GM21825 (cell line): ENCODE measurements at regions not wholly inside any gene's neighbourhood (a gene's known extent, or its start where the extent isn't known, plus 50 kb on each side); places are given as distances from the start of the nearest gene placed in this dataset.

Source experiments
- ATAC-seq: cut with Tn5 transposase; IDR thresholded peaks from one replicate; pipeline ENCODE4 v1.9.1; 2021; ENCODE audit warnings: mild to moderate bottlenecking, moderate library complexity; ENCODE audit not compliant: unreplicated experiment

DNA sequence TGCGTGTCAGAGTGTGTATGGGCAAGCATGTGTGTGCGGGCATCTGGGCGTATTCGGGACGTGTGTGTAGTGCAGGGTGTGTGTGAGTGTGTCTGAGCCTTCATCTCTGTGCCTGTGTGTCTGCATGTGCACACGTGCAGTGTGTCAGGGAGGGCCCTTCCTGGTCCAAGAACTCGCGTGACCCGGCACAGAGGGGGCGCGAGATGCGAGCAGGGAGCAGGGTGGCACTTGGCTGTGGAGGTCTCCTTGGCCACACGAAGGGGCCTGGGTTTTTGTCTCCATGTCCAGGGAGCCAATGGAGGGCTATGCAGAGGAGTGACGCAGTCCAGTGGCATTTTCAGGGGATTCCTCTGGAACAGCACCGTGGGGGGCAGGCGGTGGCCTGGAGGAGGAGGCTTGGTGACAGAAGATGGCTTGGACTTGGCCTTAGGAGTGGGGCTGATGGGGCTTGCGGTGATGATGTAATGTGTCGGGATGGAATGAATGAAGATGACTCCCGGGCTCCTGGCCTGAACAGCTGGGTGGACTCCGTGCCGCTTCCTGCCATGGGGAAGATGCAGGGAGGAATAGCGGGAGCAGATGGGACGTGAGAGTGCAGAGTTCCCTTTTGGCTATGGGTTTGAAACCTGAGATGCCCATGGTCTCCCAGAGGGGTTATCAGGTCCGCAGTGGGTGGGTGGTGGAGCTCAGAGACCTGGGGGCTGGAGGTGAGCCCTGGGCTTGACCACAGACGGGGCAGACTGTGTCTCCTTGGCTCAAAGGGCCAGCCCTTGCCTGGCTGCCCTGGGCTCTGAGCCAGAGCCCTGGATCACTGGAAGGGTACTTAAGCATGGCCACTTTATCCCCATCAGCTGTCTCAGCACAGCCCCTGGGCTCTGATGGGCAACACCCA is 208.3 kb downstream of the PHETA1 start:
- ATAC-seq: no peak

DNA sequence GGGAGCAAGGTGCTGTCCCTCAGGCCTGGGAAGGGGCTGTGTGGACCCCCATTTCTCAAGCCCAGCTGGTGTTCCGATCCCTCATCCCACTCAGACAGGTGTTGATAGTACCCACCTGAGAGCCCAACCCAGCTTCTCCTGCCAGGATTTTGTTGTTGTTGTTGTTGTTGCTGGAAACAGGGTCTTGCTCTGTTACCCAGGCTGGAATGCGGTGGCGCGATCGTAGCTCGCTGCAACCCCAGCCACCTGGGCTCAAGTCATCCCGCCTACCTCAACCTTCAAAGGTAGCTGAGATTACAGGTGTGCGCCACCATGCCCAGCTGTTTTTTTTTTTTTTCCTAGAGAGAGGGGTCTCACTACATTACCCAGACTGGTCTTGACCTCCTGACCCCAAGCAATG is 209.9 kb downstream of the PHETA1 start:
- ATAC-seq: no peak

DNA sequence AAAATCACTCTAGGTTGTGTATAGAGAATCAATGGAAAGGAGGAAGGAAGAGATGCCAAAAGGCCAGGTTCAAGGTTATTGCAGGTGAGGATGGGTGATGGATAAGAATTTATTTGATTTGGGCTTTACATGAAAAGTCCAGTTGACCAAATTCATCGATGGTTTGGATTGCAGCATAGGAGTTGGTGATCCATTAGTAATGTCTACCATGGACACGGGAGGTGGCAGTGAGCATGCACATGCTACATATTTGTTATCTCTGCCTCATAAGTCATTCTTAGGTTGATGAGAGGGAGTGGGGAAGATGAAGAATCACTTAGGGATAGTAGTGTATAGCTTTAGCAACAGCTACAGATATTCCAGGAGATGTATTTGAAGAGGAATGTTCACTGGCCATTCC is 211.4 kb downstream of the PHETA1 start:
- ATAC-seq: no peak

DNA sequence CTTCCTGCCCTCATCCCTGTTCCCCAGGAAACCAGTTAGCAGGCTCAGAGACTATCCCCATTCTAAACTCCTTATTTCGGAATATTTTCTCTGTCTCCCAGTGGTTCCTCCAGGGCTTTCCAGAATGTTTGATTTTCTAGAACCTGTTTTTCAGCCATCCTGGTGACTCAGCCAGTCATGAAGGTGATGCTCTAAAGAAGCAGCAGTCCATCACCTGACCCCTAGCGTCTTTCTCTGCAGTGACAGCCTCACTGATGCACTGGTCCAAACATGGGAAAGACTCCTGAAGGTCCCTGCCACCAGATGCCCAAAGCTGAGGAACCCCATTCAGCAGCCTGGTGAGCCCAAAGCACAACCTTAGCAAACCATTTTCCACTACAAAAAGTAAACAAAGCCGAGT is 212.6 kb downstream of the PHETA1 start:
- ATAC-seq: no peak

DNA sequence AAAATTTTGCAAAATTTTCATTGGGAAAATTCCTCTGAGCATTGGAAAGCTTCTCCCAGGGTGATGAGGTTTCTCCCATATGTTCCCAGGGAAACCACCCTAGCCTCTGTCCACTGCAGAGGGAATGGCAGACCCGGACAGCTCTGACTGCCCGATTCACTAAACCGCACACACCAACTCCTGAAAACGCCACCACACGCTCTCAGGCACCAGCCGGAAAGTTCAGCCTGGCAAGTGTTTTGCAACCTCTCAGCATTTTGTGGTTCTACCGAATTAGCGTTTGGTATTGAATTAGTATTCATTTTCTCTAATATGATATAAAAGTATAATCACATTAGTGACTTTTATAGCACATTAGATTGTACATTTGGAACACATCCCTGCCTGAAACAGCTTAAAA is 213.4 kb downstream of the PHETA1 start:
- ATAC-seq: no peak

DNA sequence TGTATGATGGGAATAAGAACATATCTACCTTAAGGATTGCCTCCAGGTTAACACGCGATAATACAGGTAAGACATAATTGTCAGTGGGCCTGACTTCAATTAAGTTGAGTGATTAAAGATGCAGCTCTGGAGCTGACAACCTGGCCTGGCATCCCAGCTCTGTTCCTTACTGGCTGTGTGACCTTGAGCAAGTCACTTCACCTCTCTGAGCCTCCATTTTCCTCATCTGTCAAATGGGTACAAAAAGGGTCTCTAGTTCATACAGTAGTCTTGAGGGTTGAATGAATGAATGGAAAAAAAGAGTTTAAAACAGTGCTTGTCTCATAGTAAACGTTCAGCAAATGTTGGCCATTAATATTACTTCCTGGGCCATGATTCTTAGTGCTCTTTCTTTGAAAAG is 213.9 kb downstream of the PHETA1 start:
- ATAC-seq: no peak

DNA sequence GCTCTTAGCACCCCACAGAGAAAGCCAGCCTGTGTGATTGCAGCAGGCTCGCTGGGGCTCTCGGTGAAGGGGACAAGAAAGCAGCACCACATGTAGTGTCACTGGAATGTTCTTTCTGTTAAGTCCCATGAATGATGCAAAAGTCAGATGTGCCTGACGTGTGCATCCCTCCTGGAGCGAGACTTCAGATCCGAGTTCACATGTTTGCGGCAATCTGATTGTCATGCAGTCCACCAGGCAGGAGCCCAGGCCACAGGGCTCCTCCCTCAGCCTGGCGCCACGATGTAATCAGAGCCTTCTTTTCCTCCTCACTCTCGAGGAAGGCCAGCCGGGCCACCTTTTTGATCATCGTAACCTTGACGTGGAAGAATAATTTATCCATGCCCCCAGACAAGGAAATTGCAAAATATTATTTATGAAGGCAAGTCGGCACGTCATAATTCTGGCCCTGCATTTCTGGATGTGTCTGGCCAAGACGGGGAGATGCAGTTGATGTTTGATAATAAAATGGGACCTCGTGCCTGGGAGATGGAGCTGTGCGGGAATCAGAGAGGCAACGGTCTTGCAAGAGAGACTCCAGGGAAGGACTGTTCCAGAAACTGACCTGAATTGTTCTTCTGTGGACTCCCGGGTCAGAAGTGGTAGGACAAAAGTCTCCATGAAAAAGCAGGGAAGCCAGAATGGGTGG is 214.6 kb downstream of the PHETA1 start:
- no peak for ATAC-seq

DNA sequence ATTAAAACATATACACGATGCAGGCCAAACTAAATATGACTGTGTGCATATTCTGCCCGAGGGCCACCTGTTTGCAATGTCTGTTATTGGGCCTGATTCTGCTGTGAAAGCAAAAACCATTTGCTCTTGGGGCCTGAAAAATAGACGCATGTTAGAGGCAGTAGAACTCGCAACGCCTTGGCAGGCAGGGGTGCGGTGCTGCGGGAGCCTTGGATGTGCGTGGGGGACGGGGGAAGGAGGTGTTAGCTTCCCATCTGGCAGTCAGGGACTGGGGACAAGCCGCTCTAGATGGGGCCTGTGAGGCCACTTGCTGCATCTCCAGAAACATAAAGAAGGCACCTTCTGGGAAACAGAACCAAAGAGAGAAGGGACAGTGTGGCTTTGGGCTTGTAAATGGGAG is 216.3 kb downstream of the PHETA1 start:
- ATAC-seq: no peak

DNA sequence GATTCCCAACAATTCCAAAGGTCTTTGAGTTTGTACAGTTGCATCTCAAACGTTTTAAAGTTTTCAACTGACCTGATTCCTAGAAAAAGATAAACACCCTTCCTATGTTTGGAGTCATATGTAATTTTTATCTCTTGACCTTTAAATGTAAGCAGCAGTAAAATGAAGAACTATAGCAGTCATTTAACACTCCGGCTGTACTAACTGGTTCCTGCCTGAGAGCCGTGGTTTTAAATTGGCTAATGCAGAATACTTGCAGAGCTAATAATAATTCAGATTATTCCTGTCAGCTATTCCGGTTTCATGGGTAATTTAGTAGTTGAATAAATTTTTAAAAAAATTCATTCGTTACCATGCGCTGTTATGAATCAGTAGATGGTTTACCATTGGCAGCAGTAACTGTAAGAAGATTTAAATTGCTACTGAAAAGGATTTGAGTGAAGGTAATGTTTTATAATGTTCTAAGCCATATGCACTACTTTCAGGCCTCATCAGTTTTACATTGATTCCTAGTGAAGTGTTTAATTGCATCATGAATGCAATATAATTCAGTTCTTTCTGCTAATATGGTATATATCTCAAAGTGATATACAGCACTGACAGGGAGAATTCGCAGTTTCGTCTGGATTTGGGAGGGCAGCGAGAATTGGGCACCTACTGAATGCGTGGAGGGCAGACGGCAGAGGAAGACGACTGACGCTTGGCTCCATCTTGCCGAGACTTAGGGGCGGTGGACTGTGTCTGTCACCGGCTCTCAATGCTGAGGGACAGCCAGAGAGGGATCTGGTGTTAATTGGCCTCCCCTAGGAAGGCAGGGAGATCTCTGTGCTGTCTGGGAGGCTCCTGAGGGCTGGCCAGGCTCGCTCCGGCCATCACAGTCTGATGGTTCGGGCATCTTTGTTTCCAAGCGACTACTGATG is 217.7 kb downstream of the PHETA1 start:
- no peak for ATAC-seq

DNA sequence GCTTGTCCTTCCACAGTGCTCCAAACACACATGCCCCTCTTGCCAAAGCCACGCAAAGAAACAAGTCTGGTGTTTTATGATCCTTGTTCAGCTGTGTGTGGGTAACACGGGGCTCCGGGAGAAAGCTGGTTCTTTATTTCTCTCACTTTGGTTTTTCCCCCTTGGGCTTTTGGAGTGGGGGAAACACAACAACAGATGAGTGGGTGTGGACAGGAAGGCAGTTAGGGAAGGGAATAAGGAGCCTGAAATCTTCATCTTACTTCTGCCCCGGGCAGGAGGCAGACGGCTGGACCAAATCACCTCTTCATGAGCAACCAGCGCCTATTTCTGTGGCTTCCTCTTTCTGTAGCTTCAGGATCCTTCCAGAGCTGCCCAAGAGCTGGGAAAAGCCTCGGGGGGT is 218.5 kb downstream of the PHETA1 start:
- no peak for ATAC-seq

DNA sequence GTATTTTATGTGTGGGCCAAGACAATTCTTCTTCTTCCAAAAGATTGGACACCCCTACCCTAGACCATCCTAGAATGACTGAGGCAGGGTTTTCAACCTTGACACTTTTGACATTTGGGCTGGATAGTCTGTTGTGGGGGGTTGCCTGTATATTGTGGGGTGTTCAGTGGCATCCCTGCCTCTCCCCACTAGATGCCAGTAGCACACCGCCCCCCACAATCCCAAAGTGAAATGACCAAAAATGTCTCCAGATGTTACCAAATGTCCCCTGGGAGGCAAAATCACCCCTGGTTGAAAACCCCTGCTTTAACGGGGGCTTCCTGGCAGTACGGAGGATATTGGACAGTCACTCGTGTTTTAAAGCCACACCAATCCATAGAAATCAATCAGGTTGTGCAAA is 219.6 kb downstream of the PHETA1 start:
- ATAC-seq: no peak

DNA sequence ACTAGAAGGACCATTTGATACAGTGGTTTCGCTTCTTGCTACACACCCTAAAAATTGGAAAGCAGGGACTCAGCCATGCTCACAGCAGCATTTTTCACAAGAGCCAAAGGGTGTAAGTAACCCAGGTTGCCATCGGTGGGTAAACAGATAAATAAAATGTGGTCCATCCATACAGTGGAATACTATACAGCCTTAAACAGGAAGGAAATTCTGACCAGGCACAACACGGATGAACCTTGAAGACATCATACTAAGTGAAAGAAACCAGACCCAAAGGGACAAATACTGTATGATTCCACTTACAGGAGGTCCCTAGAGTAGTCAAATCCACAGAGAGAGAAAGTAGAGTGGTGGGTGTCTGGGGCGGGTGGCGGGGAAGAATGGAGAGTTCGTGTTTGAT is 220.9 kb downstream of the PHETA1 start:
- ATAC-seq: no peak

DNA sequence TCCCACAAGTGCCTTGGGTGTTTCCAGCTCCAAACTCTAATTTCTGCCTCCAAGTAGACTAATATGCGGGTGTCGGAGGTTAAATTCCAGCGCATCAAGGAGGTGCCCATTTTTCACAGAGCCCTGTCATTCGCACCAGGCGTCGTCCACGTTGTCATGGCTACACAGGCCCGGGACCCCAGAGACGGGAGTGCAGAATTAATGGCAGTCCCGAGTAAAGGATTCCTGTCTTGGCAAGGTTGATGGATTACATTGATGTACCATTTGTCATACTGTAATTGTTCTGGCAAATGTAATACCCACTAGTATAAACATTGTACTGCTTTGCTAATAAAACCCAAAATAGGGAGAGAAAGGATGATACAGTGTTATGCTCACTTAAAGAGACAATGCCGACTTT is 222.9 kb upstream of the MYL2 start:
- no peak for ATAC-seq

DNA sequence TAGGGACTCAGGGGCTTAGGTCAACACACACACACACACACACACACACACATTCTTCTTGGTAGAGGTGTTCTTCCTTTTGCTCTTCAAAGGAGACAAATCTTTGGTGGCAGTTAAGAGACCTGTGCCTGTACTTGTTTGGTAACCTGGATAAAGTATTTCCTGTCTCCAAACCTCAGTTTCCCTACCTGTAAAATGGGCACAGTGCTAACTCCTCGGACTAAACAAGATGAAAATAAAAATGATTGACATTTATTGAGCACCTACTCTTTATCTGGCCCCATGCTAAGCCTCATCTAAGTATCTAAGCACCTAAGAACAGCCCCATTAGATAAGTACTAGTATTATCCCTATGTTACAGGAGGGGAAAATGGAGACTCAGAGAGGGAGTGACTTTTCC is 220.8 kb upstream of the MYL2 start:
- ATAC-seq: no peak

DNA sequence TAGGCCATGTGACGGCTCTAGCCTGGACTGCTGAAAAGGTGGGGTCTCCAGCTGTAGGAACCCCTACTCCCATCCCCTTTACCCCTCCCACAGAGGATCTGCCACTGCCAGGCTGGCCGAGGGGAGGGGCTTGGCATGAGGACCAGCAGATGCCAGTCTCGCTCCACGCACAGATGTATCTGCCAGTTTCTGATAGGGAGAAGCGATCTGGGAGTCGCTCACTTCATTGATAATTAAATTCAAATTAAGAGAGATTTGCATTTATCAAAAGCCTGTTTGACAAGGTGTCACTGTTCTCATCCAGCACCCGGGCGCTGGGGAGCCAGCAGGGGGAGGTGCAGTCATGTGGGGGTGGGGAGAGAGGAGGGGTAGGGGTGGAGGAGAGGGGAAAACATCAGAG is 217.6 kb upstream of the MYL2 start:
- no peak for ATAC-seq

DNA sequence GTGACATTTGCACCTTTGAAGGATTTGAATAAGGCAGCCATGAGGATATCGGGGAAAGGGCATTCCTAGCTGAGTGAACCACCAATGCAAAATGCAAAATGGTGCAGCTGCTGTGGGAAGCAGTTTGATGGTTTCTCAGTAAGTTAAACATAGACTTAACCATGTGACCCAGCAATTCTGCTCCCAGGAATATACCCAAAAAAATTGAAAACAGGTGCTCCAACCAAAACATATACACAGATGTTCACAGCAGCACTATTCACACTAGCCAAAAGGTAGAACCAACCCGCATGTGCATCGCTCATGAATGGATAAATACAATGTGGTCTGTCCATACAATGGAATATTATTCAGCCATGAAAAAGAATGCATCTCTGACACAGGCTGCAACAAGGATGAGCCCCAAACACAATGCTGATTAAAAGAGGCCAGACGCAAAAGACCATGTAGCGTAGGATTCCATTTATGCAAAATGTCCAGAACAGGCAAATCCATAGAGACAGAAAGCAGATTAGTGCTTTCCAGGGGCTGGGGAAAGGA is 215.0 kb upstream of the MYL2 start:
- ATAC-seq: no peak

DNA sequence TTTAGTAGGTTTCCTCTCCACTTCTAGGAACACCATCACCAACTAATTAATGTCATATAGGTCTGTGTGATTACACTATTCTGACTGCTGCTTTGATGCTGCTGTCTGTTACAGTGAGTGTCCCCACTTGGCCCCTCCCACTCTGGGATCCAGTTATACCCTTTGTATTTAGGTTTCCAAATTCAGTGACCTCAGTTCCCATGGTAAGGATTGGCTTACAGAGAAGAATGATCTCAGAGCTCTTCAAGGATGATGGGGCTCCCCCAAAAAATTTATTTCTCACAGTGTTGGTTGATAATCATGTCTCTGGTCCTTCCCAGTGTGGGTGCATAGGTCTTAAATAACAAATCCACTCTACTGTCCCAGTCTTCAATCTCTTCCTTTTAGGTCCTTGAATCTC is 210.0 kb upstream of the MYL2 start:
- no peak for ATAC-seq

DNA sequence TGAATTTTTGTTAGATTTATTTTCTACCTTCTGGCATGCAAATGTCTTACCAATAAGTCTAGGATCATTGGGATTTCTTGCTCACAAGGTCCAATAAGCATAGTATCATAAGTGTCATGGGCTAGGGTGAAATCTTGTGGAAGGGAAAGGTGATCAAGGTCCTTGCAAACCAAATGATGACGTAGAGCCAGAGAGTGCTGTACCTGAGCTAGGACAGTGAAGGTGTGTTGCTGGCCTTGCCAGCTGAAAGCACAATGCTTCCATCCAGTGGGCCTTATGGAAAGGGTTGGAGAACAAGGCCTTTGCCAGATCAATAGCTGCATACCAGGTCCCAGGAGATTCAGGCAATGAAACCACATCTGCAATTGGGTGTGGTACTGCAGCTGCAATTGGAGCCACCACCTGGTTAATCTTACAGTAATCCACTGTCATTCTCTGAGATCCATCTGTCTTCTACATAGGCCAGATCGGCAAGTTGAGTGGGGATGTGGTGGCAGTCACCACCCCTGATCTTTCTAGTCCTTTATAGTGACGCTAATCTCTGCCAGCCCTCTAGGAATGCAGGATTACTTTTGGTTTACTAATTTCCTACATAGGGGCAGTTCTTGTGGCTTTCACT is 208.9 kb upstream of the MYL2 start:
- no peak for ATAC-seq

DNA sequence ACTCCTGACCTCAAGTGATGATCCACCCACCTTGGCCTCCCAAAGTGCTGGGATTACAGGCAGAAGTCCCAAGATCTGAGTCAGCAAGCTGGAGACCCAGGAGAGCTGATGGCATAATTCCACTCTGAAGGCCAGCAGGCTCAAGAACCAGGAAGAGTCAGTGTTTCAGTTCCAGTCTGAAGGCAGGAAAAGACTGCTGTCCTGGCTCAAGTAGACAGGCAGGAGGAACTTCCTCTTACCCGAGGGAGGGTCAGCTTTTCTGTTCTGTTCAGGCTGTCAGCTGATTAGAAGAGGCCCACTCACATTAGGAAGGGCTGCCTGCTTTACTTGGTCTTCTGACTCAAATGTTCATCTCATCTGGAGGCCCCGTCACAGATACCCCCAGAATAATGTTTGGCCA is 206.0 kb upstream of the MYL2 start:
- ATAC-seq: no peak

DNA sequence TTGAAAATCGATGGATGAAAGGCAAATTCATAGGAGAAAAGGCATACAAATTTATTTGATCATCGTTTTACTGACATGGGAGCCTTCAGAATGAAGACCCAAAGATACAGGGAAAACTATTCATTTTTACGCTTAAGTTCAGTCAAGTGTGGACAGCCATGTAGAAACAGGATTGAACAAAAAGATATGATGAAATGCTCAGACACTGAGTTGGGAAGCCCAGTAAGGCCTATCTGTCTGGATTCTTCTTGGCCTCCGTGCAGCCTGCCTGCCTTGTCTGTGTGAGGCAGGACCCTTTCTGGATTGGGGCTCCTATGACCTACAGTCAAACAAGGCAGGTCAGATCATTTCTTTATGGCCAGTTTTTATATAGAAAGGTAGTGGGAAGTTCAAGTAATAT is 203.8 kb upstream of the MYL2 start:
- no peak for ATAC-seq

DNA sequence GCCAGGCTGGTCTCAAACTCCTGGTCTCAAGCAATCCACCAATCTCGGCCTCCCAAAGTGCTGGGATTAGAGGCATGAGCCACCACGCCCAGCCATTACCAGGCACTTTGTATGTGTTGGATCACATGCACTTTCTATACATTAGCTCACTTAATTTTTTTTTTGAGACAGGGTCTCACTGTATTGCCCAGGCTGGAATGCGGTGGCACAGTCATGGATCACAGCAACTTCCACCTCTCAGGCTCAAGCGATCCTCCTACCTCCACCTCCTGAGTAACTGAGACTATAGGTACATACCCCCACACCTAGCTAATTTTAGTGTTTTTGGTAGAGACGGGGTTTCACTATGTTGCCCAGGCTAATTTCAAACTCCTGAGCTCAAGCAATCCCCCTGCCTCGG is 203.0 kb upstream of the MYL2 start:
- no peak for ATAC-seq
